GM21381 (cell line): ENCODE measurements at regions not wholly inside any gene's neighbourhood (a gene's known extent, or its start where the extent isn't known, plus 50 kb on each side); places are given as distances from the start of the nearest gene placed in this dataset.
"Not testable (repeated sequence)": the region's sequence is repeated elsewhere in the genome, so short reads cannot be mapped to it uniquely, and the experiment has no call there.

ENCODE experiments used
- ATAC-seq: cut with Tn5 transposase; IDR thresholded peaks from one replicate; pipeline ENCODE4 v1.9.1; 2021; ENCODE audit warnings: mild to moderate bottlenecking, moderate library complexity; ENCODE audit not compliant: unreplicated experiment

- not testable (repeated sequence) for ATAC-seq
Observed at GRCh38 chrX:35611562-35611961, 186.6 kb upstream of the MAGEB16 start.

- ATAC-seq, result no peak
Observed at GRCh38 chrX:35617836-35618235, 180.3 kb upstream of the MAGEB16 start.

- ATAC-seq, result no peak
Observed at GRCh38 chrX:35622040-35622439, 176.1 kb upstream of the MAGEB16 start.

GRCh38 chrX:35622601-35623000 is 175.5 kb upstream of the MAGEB16 start:
- no peak for ATAC-seq

GRCh38 chrX:35625714-35626113 is 172.4 kb upstream of the MAGEB16 start:
- ATAC-seq, result no peak

GRCh38 chrX:35626124-35626523 is 172.0 kb upstream of the MAGEB16 start:
- ATAC-seq, result no peak

- ATAC-seq, result not testable (repeated sequence)
Observed at GRCh38 chrX:35635971-35636370, 162.2 kb upstream of the MAGEB16 start.

- ATAC-seq, result no peak
Observed at GRCh38 chrX:35664833-35665232, 133.3 kb upstream of the MAGEB16 start.

- no peak for ATAC-seq
Observed at GRCh38 chrX:35665311-35665710, 132.8 kb upstream of the MAGEB16 start.

- ATAC-seq, result no peak
Observed at GRCh38 chrX:35670889-35671288, 127.3 kb upstream of the MAGEB16 start.

GRCh38 chrX:35675151-35675550 is 123.0 kb upstream of the MAGEB16 start:
- no peak for ATAC-seq

- ATAC-seq, result no peak
Observed at GRCh38 chrX:35680940-35681346, 117.2 kb upstream of the MAGEB16 start.

GRCh38 chrX:35682476-35682875 is 115.7 kb upstream of the MAGEB16 start:
- ATAC-seq, result no peak

GRCh38 chrX:35696760-35697234 is 101.3 kb upstream of the MAGEB16 start:
- ATAC-seq, result no peak

- ATAC-seq, result no peak
Observed at GRCh38 chrX:35699642-35700041, 98.5 kb upstream of the MAGEB16 start.

- ATAC-seq, result no peak
Observed at GRCh38 chrX:35700121-35700520, 98.0 kb upstream of the MAGEB16 start.

- no peak for ATAC-seq
Observed at GRCh38 chrX:35711281-35711680, 86.9 kb upstream of the MAGEB16 start.

- ATAC-seq, result no peak
Observed at GRCh38 chrX:35722128-35722527, 76.0 kb upstream of the MAGEB16 start.

GRCh38 chrX:35726176-35726575 is 72.0 kb upstream of the MAGEB16 start:
- ATAC-seq, result no peak

- ATAC-seq, result no peak
Observed at GRCh38 chrX:35728481-35728880, 69.7 kb upstream of the MAGEB16 start.

GRCh38 chrX:35733879-35734278 is 64.3 kb upstream of the MAGEB16 start:
- no peak for ATAC-seq

GRCh38 chrX:35741142-35741541 is 57.0 kb upstream of the MAGEB16 start:
- ATAC-seq, result no peak

GRCh38 chrX:35743331-35743730 is 54.8 kb upstream of the MAGEB16 start:
- no peak for ATAC-seq
